ENCODE measurements at regions not wholly inside any gene's neighbourhood (a gene's known extent, or its start where the extent isn't known, plus 50 kb on each side); places are given as distances from the start of the nearest gene placed in this dataset.

GRCh38 chr2:191559569-191559968 lies 118.4 kb upstream of the NABP1 start:
- DNase-seq (ENCODE audit: low read depth in 2 of 2), result no peak

DNA sequence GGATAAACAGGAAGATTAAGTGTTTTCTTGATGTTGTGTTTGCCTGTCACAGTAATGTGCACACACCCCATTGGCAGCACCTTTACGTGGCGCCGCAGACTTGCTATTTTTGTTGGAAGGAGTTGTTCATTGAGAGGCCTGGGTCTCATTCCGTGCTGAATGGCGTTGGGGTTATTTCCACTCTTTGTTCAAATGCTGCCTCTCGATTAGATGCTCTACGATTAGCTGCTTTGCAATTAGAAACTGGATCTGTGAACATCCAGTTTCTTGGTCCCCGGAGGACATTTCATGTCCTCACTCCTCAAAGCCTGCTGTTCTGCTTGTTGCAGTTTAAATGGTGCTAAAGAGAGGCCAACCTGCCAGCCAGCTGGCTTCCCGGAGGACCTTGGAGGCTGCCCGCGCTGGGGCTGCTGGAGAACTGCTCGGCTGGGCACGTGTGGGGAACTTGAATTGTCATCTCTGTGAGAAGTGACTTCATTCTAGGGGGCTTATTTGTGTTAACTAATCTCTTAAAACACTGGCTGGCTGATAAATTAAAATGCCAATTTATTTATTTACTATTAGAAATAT lies 117.4 kb upstream of the NABP1 start:
- DNase-seq (ENCODE audit: low read depth in 2 of 2), result no peak

- no peak for DNase-seq (ENCODE audit: low read depth in 2 of 2)
Measured at GRCh38 chr2:191565120-191565519, 112.8 kb upstream of the NABP1 start.

DNA sequence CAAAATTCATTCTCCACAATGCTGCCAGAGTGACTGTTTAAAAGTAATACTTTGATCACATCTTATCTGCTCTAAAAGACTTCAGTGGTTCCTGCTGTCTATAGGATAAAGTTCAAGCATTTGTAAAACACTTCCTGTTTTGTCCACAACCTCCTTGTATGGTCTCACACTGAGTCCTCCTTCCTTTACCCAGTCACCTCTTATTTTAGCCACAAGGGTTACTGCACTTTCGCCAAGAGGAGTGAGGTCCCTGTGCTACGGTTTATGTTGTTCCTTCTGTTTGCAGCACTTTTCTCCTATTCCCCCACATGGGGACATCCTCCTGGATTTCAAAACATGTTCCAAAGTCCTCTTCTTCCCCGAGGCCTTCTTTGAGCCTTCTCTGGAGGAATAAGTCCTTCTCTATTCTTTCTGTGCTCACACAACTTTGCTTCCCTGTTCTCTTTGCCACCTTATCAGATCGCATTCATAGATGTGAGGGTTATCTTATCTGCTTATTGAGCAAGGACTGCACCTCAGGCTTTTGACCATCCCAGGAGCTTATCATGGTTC lies 112.2 kb upstream of the NABP1 start:
- DNase-seq (ENCODE audit: low read depth in 2 of 2), result no peak

GRCh38 chr2:191566344-191566743 lies 111.6 kb upstream of the NABP1 start:
- peak; percentile 29 to 39 for DNase-seq (ENCODE audit: low read depth in 2 of 2)

GRCh38 chr2:191567206-191567605 lies 110.7 kb upstream of the NABP1 start:
- no peak for DNase-seq (ENCODE audit: low read depth in 2 of 2)

GRCh38 chr2:191569025-191569424 lies 108.9 kb upstream of the NABP1 start:
- no peak for DNase-seq (ENCODE audit: low read depth in 2 of 2)

DNA sequence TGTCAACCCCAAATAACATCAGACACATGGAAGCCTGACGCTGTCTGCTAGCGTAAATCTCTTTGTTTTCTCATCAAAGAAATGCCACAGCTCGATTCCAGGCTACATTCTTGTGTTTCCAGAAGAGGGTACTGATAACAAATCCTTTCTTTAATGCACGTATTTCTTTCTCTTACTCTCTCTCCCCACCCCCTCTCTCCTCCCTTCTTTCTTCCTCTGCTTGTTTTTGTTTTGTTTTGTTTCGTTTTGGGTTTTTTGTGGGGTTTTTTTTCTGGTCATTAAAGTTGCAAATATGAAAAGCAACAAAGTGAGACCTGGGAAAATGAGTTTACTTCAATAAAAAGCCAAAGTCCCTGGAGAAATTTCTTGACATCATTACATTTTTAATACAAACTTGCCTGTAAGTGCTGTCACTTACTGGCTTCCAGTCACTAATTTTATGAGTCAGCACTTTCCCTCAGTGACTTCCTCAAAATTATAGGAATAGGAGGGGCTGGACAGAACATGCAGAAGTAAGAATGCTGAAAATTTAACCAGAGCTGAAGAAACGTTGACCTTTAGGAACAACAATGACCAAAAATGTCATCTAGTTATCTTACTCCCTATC lies 106.7 kb upstream of the NABP1 start:
- no peak for DNase-seq (ENCODE audit: low read depth in 2 of 2)

DNA sequence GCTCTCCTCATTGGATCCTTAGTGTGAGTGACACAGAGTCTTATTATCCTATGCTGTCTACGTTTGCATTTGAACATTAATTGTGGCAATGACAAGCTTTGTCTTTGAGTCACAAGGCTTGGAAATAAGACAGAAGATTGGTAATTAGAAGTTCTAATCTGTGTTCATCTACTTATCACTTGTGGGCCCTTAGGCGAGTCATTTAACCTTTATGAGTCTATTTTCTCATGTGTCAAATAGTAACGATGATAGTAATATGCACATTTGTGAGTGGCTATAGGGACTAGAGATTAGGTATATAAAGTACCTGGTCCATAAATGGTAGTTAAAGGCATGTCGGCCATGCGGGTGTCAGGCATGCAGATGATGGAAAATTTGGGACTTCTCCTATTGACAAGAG lies 105.6 kb upstream of the NABP1 start:
- DNase-seq (ENCODE audit: low read depth in 2 of 2), result no peak

DNA sequence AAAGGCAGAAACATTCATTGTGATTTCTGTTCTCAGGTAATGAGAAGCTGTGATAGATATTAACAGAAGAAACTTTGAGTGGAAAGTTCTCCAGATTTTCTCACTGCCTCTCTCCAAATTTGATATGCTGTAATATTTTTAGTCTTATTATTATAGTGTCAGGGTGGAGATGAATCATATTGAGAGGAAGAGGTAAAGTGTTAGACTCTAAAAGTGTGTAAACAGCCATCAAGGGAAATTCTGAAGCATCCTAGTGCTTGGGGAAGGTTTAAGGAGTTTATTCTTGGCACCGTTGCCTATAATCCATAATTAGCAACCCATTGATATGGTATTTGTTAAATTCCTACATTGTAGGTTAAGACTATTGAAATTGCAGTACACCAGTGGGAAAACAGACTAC lies 104.7 kb upstream of the NABP1 start:
- DNase-seq (ENCODE audit: low read depth in 2 of 2), result no peak

DNA sequence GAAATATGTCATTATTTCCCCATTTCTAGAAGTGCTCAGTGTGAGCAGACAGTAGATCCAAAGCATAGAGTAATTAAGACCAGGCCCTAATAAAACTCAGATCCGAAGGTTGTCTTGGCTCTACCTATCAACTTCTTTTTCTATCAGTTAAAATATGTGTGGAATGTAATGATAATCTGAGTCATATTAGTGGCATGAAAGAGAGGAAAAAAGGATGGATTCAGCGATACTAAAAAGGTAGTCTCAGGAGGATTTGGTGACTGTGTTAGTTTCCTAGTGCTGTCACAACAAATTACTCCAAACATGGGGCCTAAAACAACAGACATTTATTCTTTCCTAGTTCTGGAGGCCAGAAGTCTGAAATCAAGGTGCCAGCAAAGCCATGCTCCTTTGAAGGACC lies 103.7 kb upstream of the NABP1 start:
- DNase-seq (ENCODE audit: low read depth in 2 of 2), result no peak

DNA sequence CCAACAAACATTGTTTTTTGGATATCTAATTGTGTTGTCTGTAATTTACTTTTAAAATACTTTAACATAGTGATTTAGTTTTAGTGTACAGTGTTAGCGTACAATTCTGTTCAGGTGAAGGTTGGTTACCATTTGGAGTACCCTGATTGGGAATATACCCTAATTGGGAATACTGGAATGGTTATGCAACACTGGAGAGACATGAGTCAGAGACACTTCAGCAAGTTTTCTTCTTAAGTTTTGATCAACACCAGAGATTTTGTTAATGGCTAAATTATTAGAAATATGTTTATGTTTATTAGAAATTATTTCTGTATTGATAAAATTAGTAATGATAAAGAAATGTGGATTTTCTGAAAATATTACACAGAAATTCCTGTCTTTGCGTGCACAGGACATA lies 100.3 kb upstream of the NABP1 start:
- no peak for DNase-seq (ENCODE audit: low read depth in 2 of 2)

- no peak for DNase-seq (ENCODE audit: low read depth in 2 of 2)
Measured at GRCh38 chr2:191578031-191578430, 99.9 kb upstream of the NABP1 start.

- no peak for DNase-seq (ENCODE audit: low read depth in 2 of 2)
Measured at GRCh38 chr2:191580581-191580980, 97.4 kb upstream of the NABP1 start.

GRCh38 chr2:191581003-191581402 lies 96.9 kb upstream of the NABP1 start:
- no peak for DNase-seq (ENCODE audit: low read depth in 2 of 2)

DNA sequence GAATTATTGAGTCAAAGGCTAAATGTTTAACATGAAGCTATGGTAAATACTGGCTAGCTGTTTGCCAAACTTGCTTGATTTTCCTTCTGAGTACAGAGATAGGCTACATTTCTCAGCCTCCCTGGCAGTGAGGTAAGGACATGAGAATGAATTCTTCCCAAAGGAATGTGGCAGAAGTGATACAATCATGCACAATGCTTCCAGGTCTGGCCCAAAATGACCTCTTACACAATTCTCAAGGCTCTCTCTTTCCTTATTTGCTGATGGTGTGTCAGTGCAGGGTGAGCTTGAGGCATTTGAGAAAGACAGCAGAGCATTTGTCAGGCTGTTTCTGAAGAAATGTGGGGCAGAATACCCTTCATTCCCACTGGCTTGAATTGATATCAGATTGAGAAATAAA lies 95.6 kb upstream of the NABP1 start:
- no peak for DNase-seq (ENCODE audit: low read depth in 2 of 2)

- DNase-seq (ENCODE audit: low read depth in 2 of 2), result no peak
Measured at GRCh38 chr2:191591025-191591424, 86.9 kb upstream of the NABP1 start.

- DNase-seq (ENCODE audit: low read depth in 2 of 2), result no peak
Measured at GRCh38 chr2:191593622-191594385, 84.1 kb upstream of the NABP1 start.

GRCh38 chr2:191597186-191597751 lies 80.7 kb upstream of the NABP1 start:
- no peak for DNase-seq (ENCODE audit: low read depth in 2 of 2)

DNA sequence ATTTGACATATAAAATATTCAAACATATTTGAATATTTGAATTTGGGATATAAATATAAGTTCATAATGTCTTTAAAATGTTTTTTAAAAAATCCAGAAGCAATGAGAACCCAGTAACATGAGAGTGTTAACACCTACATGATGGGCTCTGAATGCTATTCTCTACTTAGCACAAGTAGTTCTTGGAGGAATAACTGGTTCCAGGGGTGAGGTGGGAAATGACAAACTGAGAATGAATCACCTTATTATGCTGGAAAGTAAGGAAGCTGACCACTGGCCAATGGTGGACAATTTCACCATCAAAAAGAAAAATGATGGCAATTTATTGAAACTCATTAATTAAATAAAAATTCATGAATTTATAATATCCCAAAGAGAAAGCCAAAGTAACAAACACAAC lies 79.6 kb upstream of the NABP1 start:
- no peak for DNase-seq (ENCODE audit: low read depth in 2 of 2)

DNA sequence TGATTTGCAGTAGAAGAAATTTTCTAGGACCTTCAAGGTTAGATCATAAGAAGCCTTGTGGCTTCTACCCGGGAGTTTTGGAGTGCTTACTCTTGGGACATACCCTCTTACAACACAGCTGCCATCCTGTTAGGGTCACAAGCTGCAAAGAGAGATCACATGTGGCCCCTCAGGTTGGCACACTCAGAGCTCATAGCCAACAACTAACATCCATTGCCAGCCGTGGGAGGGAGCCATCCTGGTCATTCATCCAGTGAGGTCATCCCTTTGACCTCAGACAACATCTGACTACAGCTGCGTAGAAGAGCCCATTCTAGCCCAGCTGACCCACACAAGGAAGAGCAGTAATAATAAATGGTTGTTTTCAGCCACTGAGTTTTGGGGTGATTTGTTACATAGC lies 76.9 kb upstream of the NABP1 start:
- DNase-seq (ENCODE audit: low read depth in 2 of 2), result no peak

DNA sequence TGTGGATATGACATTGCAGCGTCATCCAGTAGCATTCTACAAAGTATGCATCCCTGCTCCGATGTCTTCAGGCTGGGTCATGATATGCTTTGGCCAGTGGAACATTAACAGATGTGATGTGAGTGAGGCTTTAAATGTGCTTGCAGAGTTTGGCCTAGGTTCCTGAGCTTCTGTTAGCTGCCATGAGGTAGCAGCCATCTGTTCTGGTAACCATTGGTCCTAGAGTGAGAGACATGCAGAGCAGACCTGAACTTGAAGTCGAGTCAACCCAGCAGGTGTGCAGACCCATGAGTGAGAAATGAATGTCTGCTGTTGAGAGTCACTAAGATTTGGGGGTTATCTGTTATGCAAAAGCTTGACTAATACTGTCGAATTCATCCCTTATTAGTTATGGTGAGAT lies 73.8 kb upstream of the NABP1 start:
- DNase-seq (ENCODE audit: low read depth in 2 of 2), result no peak

- no peak for DNase-seq (ENCODE audit: low read depth in 2 of 2)
Measured at GRCh38 chr2:191607096-191607495, 70.8 kb upstream of the NABP1 start.
